Ammon's horn (tissue), 1 donor: ENCODE measurements at regions not wholly inside any gene's neighbourhood (a gene's known extent, or its start where the extent isn't known, plus 50 kb on each side); places are given as distances from the start of the nearest gene placed in this dataset.

Source experiments
- DNase-seq: peaks from one replicate; pipeline ENCODE4 v3.0.0-alpha.2; 2016; ENCODE audit warnings: low spot score

GRCh38 chr2:16411788-16412187 lies 253.8 kb downstream of the CYRIA start:
- no peak for DNase-seq

GRCh38 chr2:16409849-16410248 lies 255.8 kb downstream of the CYRIA start:
- no peak for DNase-seq

GRCh38 chr2:16409006-16409390 lies 256.6 kb downstream of the CYRIA start:
- no peak for DNase-seq

- no peak for DNase-seq
These were observed 257.2 kb downstream of the CYRIA start for GRCh38 chr2:16408331-16409005.

- no peak for DNase-seq
These were observed 258.3 kb downstream of the CYRIA start for GRCh38 chr2:16407358-16407757.

GRCh38 chr2:16406496-16407289 lies 258.9 kb downstream of the CYRIA start:
- no peak for DNase-seq

GRCh38 chr2:16405551-16405950 lies 260.1 kb downstream of the CYRIA start:
- no peak for DNase-seq

- DNase-seq = no peak
These were observed 260.9 kb downstream of the CYRIA start for GRCh38 chr2:16404551-16405300.

GRCh38 chr2:16404146-16404545 lies 261.5 kb downstream of the CYRIA start:
- DNase-seq = no peak

- DNase-seq = no peak
These were observed 262.7 kb downstream of the CYRIA start for GRCh38 chr2:16402891-16403290.

GRCh38 chr2:16401761-16402300 lies 263.8 kb downstream of the CYRIA start:
- no peak for DNase-seq

- DNase-seq = no peak
These were observed 265.5 kb downstream of the CYRIA start for GRCh38 chr2:16400127-16400623.

- no peak for DNase-seq
These were observed 267.1 kb downstream of the CYRIA start for GRCh38 chr2:16398486-16399043.

- no peak for DNase-seq
These were observed 267.8 kb downstream of the CYRIA start for GRCh38 chr2:16397681-16398475.

GRCh38 chr2:16396986-16397385 lies 268.6 kb downstream of the CYRIA start:
- no peak for DNase-seq

GRCh38 chr2:16396171-16396570 lies 269.5 kb downstream of the CYRIA start:
- DNase-seq = no peak

GRCh38 chr2:16395601-16396000 lies 270.0 kb downstream of the CYRIA start:
- no peak for DNase-seq

- no peak for DNase-seq
These were observed 270.6 kb downstream of the CYRIA start for GRCh38 chr2:16394986-16395550.

GRCh38 chr2:16394072-16394985 lies 271.3 kb downstream of the CYRIA start:
- DNase-seq = peak; percentile 49
